Lung (tissue), 11 donors: ENCODE measurements at regions not wholly inside any gene's neighbourhood (a gene's known extent, or its start where the extent isn't known, plus 50 kb on each side); places are given as distances from the start of the nearest gene placed in this dataset.

ENCODE experiments used
- ATAC-seq: fragments of 200-7000 bp; cut with Tn5 transposase; one replicate; pipeline ENCODE4 v1.9.1; 2020; ENCODE audit warnings: moderate number of reproducible peaks; ENCODE audit not compliant: insufficient read depth, low FRiP score
- DNase-seq, 3 donors: peaks; one replicate each; pipeline ENCODE4 v3.0.0-alpha.2; 2013 to 2017
- H3K27ac ChIP-seq, 2 donors: one replicate each; pipeline ENCODE4 v1.5.1; 2013; ENCODE audit warnings: mild to moderate bottlenecking in 2 of 2, moderate library complexity in 2 of 2, control low read depth in 1 of 2, inconsistent platforms in 1 of 2, low read depth in 1 of 2, low read length in 1 of 2
- H3K27me3 ChIP-seq, 3 donors: one replicate each; pipeline ENCODE4 v1.5.1; 2013; ENCODE audit warnings: low read length in 2 of 3; ENCODE audit not compliant: control insufficient read depth in 3 of 3, insufficient read depth in 3 of 3
- H3K36me3 ChIP-seq, 4 donors: one replicate each; pipeline ENCODE4 v1.5.1; 2013; ENCODE audit warnings: low read length in 4 of 4, mild to moderate bottlenecking in 1 of 4, moderate library complexity in 1 of 4; ENCODE audit not compliant: control insufficient read depth in 4 of 4, insufficient read depth in 4 of 4
- H3K4me1 ChIP-seq, 5 donors: one replicate each; pipeline ENCODE4 v1.5.1; 2013; ENCODE audit warnings: low read length in 5 of 5, mild to moderate bottlenecking in 2 of 5, moderate library complexity in 1 of 5; ENCODE audit not compliant: control insufficient read depth in 5 of 5, insufficient read depth in 5 of 5
- H3K4me3 ChIP-seq: one replicate; pipeline ENCODE4 v1.5.1; 2013; ENCODE audit warnings: mild to moderate bottlenecking, control low read depth, moderate library complexity
- H3K9ac ChIP-seq, 2 donors: one replicate each; pipeline ENCODE4 v1.5.1; 2013; ENCODE audit warnings: low read length in 2 of 2, control low read depth in 1 of 2; ENCODE audit not compliant: insufficient read depth in 1 of 2
- H3K9me3 ChIP-seq, 4 donors: one replicate each; pipeline ENCODE4 v1.5.1; 2013; ENCODE audit warnings: low read length in 3 of 4, mild to moderate bottlenecking in 1 of 4, moderate library complexity in 1 of 4; ENCODE audit not compliant: control insufficient read depth in 4 of 4, insufficient read depth in 3 of 4
- CTCF ChIP-seq: IDR thresholded peaks from 2 replicates; pipeline ENCODE4 v1.5.1; 2012; ENCODE audit warnings: mild to moderate bottlenecking; ENCODE audit errors: control extremely low read depth, extremely low read depth
- WGBS, 2 donors: extraction: QIAGEN DNeasy Blood & Tissue Kit; methylation state at CpG; one replicate each; pipeline ENCODE4 v1.1.7; 2013; 5-methylcytosine and 5-hydroxymethylcytosine counted together
- donor health status: control.
- donor health status: control.
- donor health status: Bipolar disorder and iron deficiency.
- donor health status: healthy.
- donor health status: DM: yes; HTN: yes; CAD: no.

- peaks cover 0 to 5% (median 0%) of the 10 kb centered on the region in 5 donors for H3K4me1 ChIP-seq
- no peak for TF ChIP-seq CTCF
- DNase-seq, result no peak
- no peaks in the 10 kb centered on the region for H3K27me3 ChIP-seq
- no peaks in the 10 kb centered on the region for H3K9me3 ChIP-seq
- no peak overlapping the region for H3K9ac ChIP-seq
- no peak for ATAC-seq
- WGBS, 2 donors, result 68 to 70% methylated on average over 10 of the region's 10 CpGs
- no peak overlapping the region for H3K27ac ChIP-seq
- no peak overlapping the region for H3K4me3 ChIP-seq
- H3K36me3 ChIP-seq, result peaks cover 0 to 4% (median 0%) of the 10 kb centered on the region in 4 donors
Measured at GRCh38 chr14:89503431-89503996, 86.5 kb upstream of the FOXN3 start.

- no peak for TF ChIP-seq CTCF
- no peak for ATAC-seq
- Histone ChIP-seq H3K27ac (no peak overlapping the region), H3K4me1 (peaks cover 0 to 5% (median 0%) of the 10 kb centered on the region in 5 donors), H3K27me3 (no peaks in the 10 kb centered on the region), H3K36me3 (peaks cover 0 to 4% (median 0%) of the 10 kb centered on the region in 4 donors), H3K4me3 (no peak overlapping the region), H3K9me3 (no peaks in the 10 kb centered on the region), H3K9ac (no peak overlapping the region)
- DNase-seq, result no peak
- WGBS, 2 donors, result 81 to 83% methylated on average over 5 of the region's 5 CpGs
Measured at GRCh38 chr14:89502966-89503365, 85.9 kb upstream of the FOXN3 start.

- no peak for ATAC-seq
- Histone ChIP-seq H3K9me3 (no peaks in the 10 kb centered on the region), H3K4me3 (no peak overlapping the region), H3K9ac (no peak overlapping the region), H3K27ac (no peak overlapping the region), H3K36me3 (peaks cover 0 to 4% (median 0%) of the 10 kb centered on the region in 4 donors), H3K4me1 (peaks cover 0 to 5% (median 0%) of the 10 kb centered on the region in 5 donors), H3K27me3 (no peaks in the 10 kb centered on the region)
- WGBS, 2 donors, result 95 to 98% methylated on average over 4 of the region's 4 CpGs
- no peak for TF ChIP-seq CTCF
- DNase-seq, result no peak
Measured at GRCh38 chr14:89501381-89501780, 84.3 kb upstream of the FOXN3 start.

GRCh38 chr14:89500303-89500702, 83.3 kb upstream of the FOXN3 start:
- no peak for TF ChIP-seq CTCF
- Histone ChIP-seq H3K4me3 (no peak overlapping the region), H3K27ac (no peak overlapping the region), H3K9me3 (no peaks in the 10 kb centered on the region), H3K27me3 (no peaks in the 10 kb centered on the region), H3K9ac (no peak overlapping the region), H3K4me1 (peaks cover 0 to 5% (median 0%) of the 10 kb centered on the region in 5 donors), H3K36me3 (peaks cover 0 to 4% (median 0%) of the 10 kb centered on the region in 4 donors)
- DNase-seq (no peak), ATAC-seq (no peak)
- 97 to 98% methylated on average over 3 of the region's 3 CpGs for WGBS, 2 donors
